ENCODE measurements at regions not wholly inside any gene's neighbourhood (a gene's known extent, or its start where the extent isn't known, plus 50 kb on each side); places are given as distances from the start of the nearest gene placed in this dataset.

DNA sequence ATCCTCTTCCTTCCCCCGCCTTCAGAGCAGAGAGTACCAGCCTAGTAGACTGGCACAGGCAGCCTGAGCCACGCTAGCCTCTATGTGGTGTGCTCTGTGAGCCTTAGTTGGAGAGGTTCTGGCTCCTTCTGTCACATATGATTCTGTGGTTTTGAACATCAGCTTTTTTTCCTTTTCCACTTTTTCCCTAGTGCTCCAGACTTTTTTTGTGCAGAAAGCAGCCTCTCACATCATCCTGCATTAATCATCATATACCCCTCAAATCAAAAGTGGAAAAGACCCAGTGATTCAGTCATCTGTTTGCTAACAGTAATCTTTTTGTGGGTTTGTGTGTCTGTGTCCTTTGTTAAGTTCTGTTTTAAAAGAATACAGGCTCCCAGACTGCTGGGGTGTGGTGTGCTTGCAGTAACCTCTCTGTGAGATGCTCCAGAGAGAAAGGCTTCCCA lies 663.9 kb upstream of the RGMB start:
- Mint-ChIP-seq H3K27ac (ENCODE audit: unreplicated experiment) (no peak overlapping the region), H3K27me3 (ENCODE audit: unreplicated experiment) (no peaks in the 10 kb centered on the region), H3K4me1 (ENCODE audit: low read depth, unreplicated experiment) (no peaks in the 10 kb centered on the region), H3K36me3 (ENCODE audit: insufficient read depth, unreplicated experiment) (no peaks in the 10 kb centered on the region), H3K4me3 (ENCODE audit: low read depth, unreplicated experiment) (no peak overlapping the region), H3K9me3 (ENCODE audit: low read depth, unreplicated experiment) (peaks cover 1% of the 10 kb centered on the region)
- intact Hi-C loops (cut with micrococcal nuclease; ENCODE audit: unreplicated experiment), result no loop called here
- CTCF ChIA-PET, result no interaction called here
- no peak for DNase-seq
- TF ChIP-seq, protein P1, sequence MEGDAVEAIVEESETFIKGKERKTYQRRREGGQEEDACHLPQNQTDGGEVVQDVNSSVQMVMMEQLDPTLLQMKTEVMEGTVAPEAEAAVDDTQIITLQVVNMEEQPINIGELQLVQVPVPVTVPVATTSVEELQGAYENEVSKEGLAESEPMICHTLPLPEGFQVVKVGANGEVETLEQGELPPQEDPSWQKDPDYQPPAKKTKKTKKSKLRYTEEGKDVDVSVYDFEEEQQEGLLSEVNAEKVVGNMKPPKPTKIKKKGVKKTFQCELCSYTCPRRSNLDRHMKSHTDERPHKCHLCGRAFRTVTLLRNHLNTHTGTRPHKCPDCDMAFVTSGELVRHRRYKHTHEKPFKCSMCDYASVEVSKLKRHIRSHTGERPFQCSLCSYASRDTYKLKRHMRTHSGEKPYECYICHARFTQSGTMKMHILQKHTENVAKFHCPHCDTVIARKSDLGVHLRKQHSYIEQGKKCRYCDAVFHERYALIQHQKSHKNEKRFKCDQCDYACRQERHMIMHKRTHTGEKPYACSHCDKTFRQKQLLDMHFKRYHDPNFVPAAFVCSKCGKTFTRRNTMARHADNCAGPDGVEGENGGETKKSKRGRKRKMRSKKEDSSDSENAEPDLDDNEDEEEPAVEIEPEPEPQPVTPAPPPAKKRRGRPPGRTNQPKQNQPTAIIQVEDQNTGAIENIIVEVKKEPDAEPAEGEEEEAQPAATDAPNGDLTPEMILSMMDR (IDR thresholded peaks at IDR 0.05; ENCODE audit: unreplicated experiment), result no peak
- BruUV-seq (replicated peaks), result no TSS peak

- H3K4me1 Mint-ChIP-seq (ENCODE audit: low read depth, unreplicated experiment), result no peaks in the 10 kb centered on the region
- H3K9me3 Mint-ChIP-seq (ENCODE audit: low read depth, unreplicated experiment), result peaks cover 6% of the 10 kb centered on the region
- CTCF ChIA-PET, result interaction anchor here (0.5 kb wide), 1 partner anchor 64 kb away, joined by 3 read pairs; no protein-coding TSS in a partner anchor
- intact Hi-C loops (cut with micrococcal nuclease; ENCODE audit: unreplicated experiment), result no loop called here
- H3K36me3 Mint-ChIP-seq (ENCODE audit: insufficient read depth, unreplicated experiment), result no peaks in the 10 kb centered on the region
- no peak for DNase-seq
- BruUV-seq (replicated peaks), result no TSS peak
- no peak overlapping the region for H3K27ac Mint-ChIP-seq (ENCODE audit: unreplicated experiment)
- H3K4me3 Mint-ChIP-seq (ENCODE audit: low read depth, unreplicated experiment), result no peak overlapping the region
- TF ChIP-seq, protein P1 (IDR thresholded peaks at IDR 0.05; ENCODE audit: unreplicated experiment), result no peak
- H3K27me3 Mint-ChIP-seq (ENCODE audit: unreplicated experiment), result no peaks in the 10 kb centered on the region
Measured at GRCh38 chr5:98110282-98110691, 663.2 kb upstream of the RGMB start.

GRCh38 chr5:98110791-98111190 lies 662.7 kb upstream of the RGMB start:
- BruUV-seq (replicated peaks), result no TSS peak
- DNase-seq, result no peak
- CTCF ChIA-PET, result interaction anchor here (0.5 kb wide), 1 partner anchor 63 kb away, joined by 3 read pairs; no protein-coding TSS in a partner anchor
- TF ChIP-seq, protein P1 (IDR thresholded peaks at IDR 0.05; ENCODE audit: unreplicated experiment), result no peak
- intact Hi-C loops (cut with micrococcal nuclease; ENCODE audit: unreplicated experiment), result no loop called here
- H3K27ac Mint-ChIP-seq (ENCODE audit: unreplicated experiment), result no peak overlapping the region
- H3K4me3 Mint-ChIP-seq (ENCODE audit: low read depth, unreplicated experiment), result no peak overlapping the region
- H3K9me3 Mint-ChIP-seq (ENCODE audit: low read depth, unreplicated experiment), result peaks cover 6% of the 10 kb centered on the region
- H3K4me1 Mint-ChIP-seq (ENCODE audit: low read depth, unreplicated experiment), result no peaks in the 10 kb centered on the region
- no peaks in the 10 kb centered on the region for H3K27me3 Mint-ChIP-seq (ENCODE audit: unreplicated experiment)
- H3K36me3 Mint-ChIP-seq (ENCODE audit: insufficient read depth, unreplicated experiment), result no peaks in the 10 kb centered on the region

DNA sequence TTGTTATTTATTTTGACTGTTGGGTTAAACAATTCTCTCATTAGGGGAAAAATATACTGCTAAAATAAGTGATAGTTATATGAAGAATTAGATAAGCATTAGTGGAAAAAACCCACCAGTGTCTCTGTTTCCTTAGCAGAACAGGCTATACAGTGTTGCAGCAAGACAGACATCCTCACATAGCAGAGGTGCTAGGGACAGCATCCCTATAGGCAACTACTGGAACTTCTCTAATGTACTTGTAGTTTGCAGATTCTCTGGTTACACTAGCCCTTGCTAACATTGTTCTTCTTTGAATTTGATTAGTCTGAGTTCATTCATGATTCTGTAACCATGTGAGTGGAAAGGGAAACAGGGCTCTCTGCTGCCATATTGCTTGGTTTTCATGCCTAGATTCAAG lies 661.8 kb upstream of the RGMB start:
- no TSS peak for BruUV-seq (replicated peaks)
- no peaks in the 10 kb centered on the region for H3K27me3 Mint-ChIP-seq (ENCODE audit: unreplicated experiment)
- no peak overlapping the region for H3K4me3 Mint-ChIP-seq (ENCODE audit: low read depth, unreplicated experiment)
- H3K27ac Mint-ChIP-seq (ENCODE audit: unreplicated experiment), result no peak overlapping the region
- H3K36me3 Mint-ChIP-seq (ENCODE audit: insufficient read depth, unreplicated experiment), result no peaks in the 10 kb centered on the region
- no peaks in the 10 kb centered on the region for H3K4me1 Mint-ChIP-seq (ENCODE audit: low read depth, unreplicated experiment)
- intact Hi-C loops (cut with micrococcal nuclease; ENCODE audit: unreplicated experiment), result no loop called here
- CTCF ChIA-PET, result no interaction called here
- peaks cover 13% of the 10 kb centered on the region for H3K9me3 Mint-ChIP-seq (ENCODE audit: low read depth, unreplicated experiment)
- no peak for DNase-seq
- TF ChIP-seq, protein P1 (IDR thresholded peaks at IDR 0.05; ENCODE audit: unreplicated experiment), result no peak
